Left lung (tissue), 4 donors: ENCODE measurements at regions not wholly inside any gene's neighbourhood (a gene's known extent, or its start where the extent isn't known, plus 50 kb on each side); places are given as distances from the start of the nearest gene placed in this dataset.

Experiments
- ATAC-seq: fragments of 200-7000 bp; cut with Tn5 transposase; one replicate; pipeline ENCODE4 v1.9.1; 2020; ENCODE audit warnings: moderate library complexity
- DNase-seq, 4 donors: peaks; one replicate each; pipeline ENCODE4 v3.0.0-alpha.2; 2013 to 2020
- H3K27ac ChIP-seq, 2 donors: fragments of 200-600 bp; sonication (generic) in 1 of 2; one replicate each; pipeline versions ENCODE4 v1.5.0 to v1.8.0; 2020 to 2021
- H3K27me3 ChIP-seq, 2 donors: fragments of 200-600 bp; sonication (generic) in 1 of 2; one replicate each; pipeline versions ENCODE4 v1.5.0 to v1.8.0; 2020 to 2021
- H3K36me3 ChIP-seq, 2 donors: fragments of 200-600 bp; sonication (generic) in 1 of 2; one replicate each; pipeline versions ENCODE4 v1.5.0 to v1.8.0; 2020 to 2021
- H3K4me1 ChIP-seq, 2 donors: fragments of 200-600 bp; one replicate each; pipeline ENCODE4 v1.8.0; 2021
- H3K4me3 ChIP-seq, 2 donors: fragments of 200-600 bp; sonication (generic) in 1 of 2; one replicate each; pipeline versions ENCODE4 v1.5.0 to v1.8.0; 2020 to 2021; ENCODE audit warnings: mild to moderate bottlenecking in 1 of 2
- H3K9me3 ChIP-seq, 2 donors: fragments of 200-600 bp; sonication (generic) in 1 of 2; one replicate each; pipeline versions ENCODE4 v1.5.0 to v1.8.0; 2020 to 2021
- CTCF ChIP-seq, 2 donors: fragments of 200-600 bp; sonication (generic) in 1 of 2; IDR thresholded peaks; one replicate each; pipeline versions ENCODE4 v1.5.0 to v1.8.0; 2021; ENCODE audit warnings: antibody characterized with exemption in 2 of 2
- intact Hi-C, 2 donors: fragments of 100-400 bp; cut with DNase I; formaldehyde crosslinking; loops; one replicate each; pipeline versions ENCODE4 v1.11.2 to v1.14.2; 2022
- donor health status: DM: no; HTN: yes; CAD: no.
- donor health status: DM: no; HTN: no; CAD: no.

- DNase-seq, result no peak
- Histone ChIP-seq H3K36me3 (no peaks in the 10 kb centered on the region), H3K27me3 (no peaks in the 10 kb centered on the region), H3K27ac (no peak overlapping the region), H3K4me1 (no peaks in the 10 kb centered on the region), H3K9me3 (no peaks in the 10 kb centered on the region), H3K4me3 (no peak overlapping the region)
- intact Hi-C loops, result no loop called here
- no peak for ATAC-seq
- no peak for TF ChIP-seq CTCF (IDR thresholded peaks at IDR 0.05)
Observed at GRCh38 chr4:171668403-171668802, 144.8 kb upstream of the GALNTL6 start.

GRCh38 chr4:171667906-171668305, 145.3 kb upstream of the GALNTL6 start:
- Histone ChIP-seq H3K27me3 (no peaks in the 10 kb centered on the region), H3K4me3 (no peak overlapping the region), H3K4me1 (no peaks in the 10 kb centered on the region), H3K36me3 (no peaks in the 10 kb centered on the region), H3K27ac (no peak overlapping the region), H3K9me3 (no peaks in the 10 kb centered on the region)
- no peak for TF ChIP-seq CTCF (IDR thresholded peaks at IDR 0.05)
- ATAC-seq, result no peak
- DNase-seq, result no peak
- intact Hi-C loops, result no loop called here

- no peaks in the 10 kb centered on the region for H3K27me3 ChIP-seq
- ATAC-seq (no peak), DNase-seq (no peak)
- H3K36me3 ChIP-seq, result no peaks in the 10 kb centered on the region
- peaks cover 0 to 4% of the 10 kb centered on the region in 2 donors for H3K9me3 ChIP-seq
- no peak for TF ChIP-seq CTCF (IDR thresholded peaks at IDR 0.05)
- H3K4me1 ChIP-seq, result no peaks in the 10 kb centered on the region
- intact Hi-C loops, result no loop called here
- no peak overlapping the region for H3K4me3 ChIP-seq
- H3K27ac ChIP-seq, result no peak overlapping the region
Observed at GRCh38 chr4:171651071-171651470, 162.1 kb upstream of the GALNTL6 start.

- intact Hi-C loops, result no loop called here
- DNase-seq, result peak in 1 of 4 donors; percentile 1
- H3K27ac ChIP-seq, result no peak overlapping the region
Observed at GRCh38 chr4:171650543-171650942, 162.7 kb upstream of the GALNTL6 start.

GRCh38 chr4:171648926-171649325, 164.3 kb upstream of the GALNTL6 start:
- no peak for ATAC-seq
- intact Hi-C loops, result no loop called here

More at GRCh38 chr4:171650543-171650942, 162.7 kb upstream of the GALNTL6 start:
- no peaks in the 10 kb centered on the region for H3K36me3 ChIP-seq
- ATAC-seq, result no peak
- peaks cover 0 to 4% of the 10 kb centered on the region in 2 donors for H3K9me3 ChIP-seq
- no peaks in the 10 kb centered on the region for H3K4me1 ChIP-seq
- no peaks in the 10 kb centered on the region for H3K27me3 ChIP-seq
- no peak overlapping the region for H3K4me3 ChIP-seq
- no peak for TF ChIP-seq CTCF (IDR thresholded peaks at IDR 0.05)

More at GRCh38 chr4:171648926-171649325, 164.3 kb upstream of the GALNTL6 start:
- TF ChIP-seq CTCF (IDR thresholded peaks at IDR 0.05), result no peak
- Histone ChIP-seq H3K27me3 (no peaks in the 10 kb centered on the region), H3K4me1 (no peaks in the 10 kb centered on the region), H3K4me3 (no peak overlapping the region), H3K36me3 (no peaks in the 10 kb centered on the region), H3K27ac (no peak overlapping the region), H3K9me3 (peaks cover 0 to 4% of the 10 kb centered on the region in 2 donors)
- no peak for DNase-seq
